ENCODE measurements at regions not wholly inside any gene's neighbourhood (a gene's known extent, or its start where the extent isn't known, plus 50 kb on each side); places are given as distances from the start of the nearest gene placed in this dataset.

DNA sequence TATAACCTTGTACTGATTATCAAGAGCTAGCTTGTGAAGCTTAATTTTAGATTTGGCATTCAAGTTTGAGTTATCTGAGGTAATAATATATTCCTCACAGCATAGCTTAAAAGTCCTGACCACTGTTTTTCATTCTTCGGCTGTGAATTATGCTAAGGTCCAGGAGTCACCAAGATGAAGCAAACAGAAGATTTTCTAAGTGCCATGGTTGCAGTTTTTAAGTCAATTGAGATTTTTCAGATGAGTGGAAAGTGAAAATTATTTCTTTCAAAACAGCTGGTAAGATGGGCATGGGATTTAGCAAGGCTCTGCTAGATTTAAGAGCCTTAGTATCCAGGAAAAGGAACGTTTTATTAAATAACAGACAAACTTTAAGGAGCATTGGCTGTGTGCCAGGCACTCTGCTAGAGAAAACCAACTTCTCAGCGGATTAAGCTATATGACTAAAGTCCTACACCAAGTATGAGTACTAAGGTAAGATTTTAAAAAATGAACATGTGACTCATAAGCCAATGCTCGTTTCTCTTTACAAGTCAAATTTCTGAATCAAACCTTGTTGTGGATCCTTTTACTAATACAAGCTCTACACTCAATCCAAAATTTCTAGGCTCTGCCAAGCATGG lies 149.9 kb upstream of the IL15 start:
- Histone ChIP-seq H4K5ac (ENCODE audit: insufficient read length, low read depth, low read length) (no peak overlapping the region), H2BK20ac (ENCODE audit: low read length) (no peak overlapping the region), H3K14ac (ENCODE audit: insufficient read length) (no peak overlapping the region), H3K36me3 (ENCODE audit: control insufficient read depth in 2 of 4, insufficient read depth in 4 of 4, low read length in 3 of 4) (no peaks in the 10 kb centered on the region), H3K18ac (ENCODE audit: extremely low read depth, low read length) (no peak overlapping the region), H3K27ac (ENCODE audit: low read depth, low read length) (no peak overlapping the region), H3K4me3 (ENCODE audit: extremely low read depth in 1 of 4, insufficient read depth in 2 of 4, low read depth in 3 of 4, low read length in 4 of 4) (no peak overlapping the region), H4K91ac (replicated peaks; ENCODE audit: insufficient read length, low read length) (no peak overlapping the region), H3K4ac (replicated peaks; ENCODE audit: insufficient read length, low read depth, low read length) (no peak overlapping the region), H2AK5ac (ENCODE audit: low read depth, low read length) (no peak overlapping the region), H2BK12ac (ENCODE audit: low read depth, low read length) (no peak overlapping the region), H3K56ac (replicated peaks; ENCODE audit: insufficient read length, low read depth, low read length) (no peak overlapping the region), H3K9ac (replicated peaks in 1 of 4; ENCODE audit: extremely low read depth in 1 of 4, low read depth in 3 of 4, low read length in 3 of 4) (no peak overlapping the region), H3K79me2 (ENCODE audit: control insufficient read depth in 1 of 2, insufficient read depth in 2 of 2, low read length in 2 of 2) (no peaks in the 10 kb centered on the region), H3K4me2 (ENCODE audit: insufficient read depth in 1 of 2, low read depth in 2 of 2, low read length in 2 of 2) (no peak overlapping the region), H3K23ac (ENCODE audit: insufficient read length) (no peak overlapping the region), H3K23me2 (ENCODE audit: low read depth, low read length) (no peaks in the 10 kb centered on the region), H2BK120ac (replicated peaks; ENCODE audit: low read depth, low read length) (no peak overlapping the region), H4K8ac (ENCODE audit: extremely low read depth, insufficient read depth, low read length) (no peak overlapping the region), H3K79me1 (ENCODE audit: low read depth, low read length) (no peaks in the 10 kb centered on the region), H4K20me1 (replicated peaks in 1 of 2; ENCODE audit: control insufficient read depth in 1 of 2, insufficient read depth in 2 of 2, low read length in 2 of 2) (no peaks in the 10 kb centered on the region), H3K27me3 (replicated peaks in 1 of 4; ENCODE audit: control insufficient read depth in 3 of 4, extremely low read depth in 1 of 4, insufficient read depth in 3 of 4, low read length in 3 of 4) (no peaks in the 10 kb centered on the region), H2AFZ (ENCODE audit: low read length) (no peak overlapping the region), H3K9me3 (ENCODE audit: insufficient read depth in 2 of 2, low read depth in 1 of 2, low read length in 1 of 2) (no peaks in the 10 kb centered on the region; a peak in 1 of 4 replicates), H2BK15ac (ENCODE audit: low read length) (no peak overlapping the region), H3K4me1 (replicated peaks in 1 of 4; ENCODE audit: control insufficient read depth in 3 of 4, insufficient read depth in 4 of 4, low read length in 3 of 4) (no peaks in the 10 kb centered on the region), H2BK5ac (ENCODE audit: low read depth, low read length) (no peak overlapping the region)
- WGBS, 2 experiments (ENCODE audit: extremely low coverage in 1 of 2, insufficient coverage in 1 of 2, insufficient read length in 1 of 2, insufficient replicate concordance in 2 of 2, low coverage in 1 of 2, low lambda C conversion rate in 2 of 2, missing lambda C conversion rate in 1 of 2) = 92% methylated on average over 4 of the region's 4 CpGs; no CpG with 5 or more reads in 1 of the 2 experiments
- CTCF ChIA-PET (ENCODE audit: partially characterized antibody) = interaction anchor here (1.1 to 1.5 kb wide), 2 partner anchors 10 to 140 kb away, joined by 3 read pairs; no protein-coding TSS in a partner anchor
- POLR2A ChIA-PET (ENCODE audit: partially characterized antibody) = no interaction called here
- no peak for FAIRE-seq
- DNase-seq (ENCODE audit: low read depth in 1 of 2, low spot score in 2 of 2) = no peak
- no peak for TF ChIP-seq CTBP2 (IDR thresholded peaks at IDR 0.05; ENCODE audit: borderline replicate concordance, insufficient read depth, insufficient read length, low read length)
- no peak for TF ChIP-seq CREB1 (IDR thresholded peaks at IDR 0.05)
- TF ChIP-seq CBX5 (IDR thresholded peaks at IDR 0.05; ENCODE audit: low read depth, low read length) = no peak
- TF ChIP-seq JUN (IDR thresholded peaks at IDR 0.05; ENCODE audit: low read depth, low read length) = no peak

All from H1 (cell line).